HepG2 (cell line): ENCODE measurements at regions not wholly inside any gene's neighbourhood (a gene's known extent, or its start where the extent isn't known, plus 50 kb on each side); places are given as distances from the start of the nearest gene placed in this dataset.

ENCODE experiments used
- BRCA1 ChIP-seq: sonication (generic); formaldehyde crosslinking; IDR thresholded peaks from 2 replicates; pipeline ENCODE4 v1.4.0; 2020; ENCODE audit warnings: missing genetic modification reagents
- FUBP1 ChIP-seq: sonication (generic); formaldehyde crosslinking; IDR thresholded peaks from 2 replicates; pipeline ENCODE4 v1.5.1; 2020; ENCODE audit warnings: missing genetic modification reagents, mild to moderate bottlenecking, borderline replicate concordance
- JDP2 ChIP-seq: sonication (generic); formaldehyde crosslinking; IDR thresholded peaks from 2 replicates; pipeline ENCODE4 v1.8.1; 2022; ENCODE audit warnings: missing genetic modification reagents, borderline replicate concordance
- RFXAP ChIP-seq: sonication (generic); formaldehyde crosslinking; IDR thresholded peaks from 2 replicates; pipeline ENCODE4 v1.4.0; 2020; ENCODE audit warnings: missing genetic modification reagents, borderline replicate concordance
- SP2 ChIP-seq: sonication (generic); formaldehyde crosslinking; IDR thresholded peaks from 2 replicates; pipeline ENCODE4 v1.5.1; 2020; ENCODE audit warnings: mild to moderate bottlenecking, missing genetic modification reagents
- SP4 ChIP-seq: sonication (generic); formaldehyde crosslinking; IDR thresholded peaks from 2 replicates; pipeline ENCODE4 v1.8.1; 2023; ENCODE audit warnings: mild to moderate bottlenecking, missing genetic modification reagents
- TAF15 ChIP-seq: fragments of 200-400 bp; formaldehyde crosslinking; IDR thresholded peaks from one replicate; pipeline ENCODE4 v1.6.1; 2018; ENCODE audit warnings: mild to moderate bottlenecking, low read depth, low read length; ENCODE audit not compliant: poor library complexity, severe bottlenecking
- XRCC5 ChIP-seq: fragments of 200-400 bp; formaldehyde crosslinking; optimal IDR thresholded peaks from 2 replicates; pipeline ENCODE3; 2017; ENCODE audit warnings: mild to moderate bottlenecking, low read length
- ZEB1 ChIP-seq: IDR thresholded peaks from 2 replicates; pipeline ENCODE4 v1.6.1; 2012; ENCODE audit warnings: mild to moderate bottlenecking, low read depth, inconsistent platforms; ENCODE audit not compliant: insufficient replicate concordance
- ZFP90 ChIP-seq: sonication (generic); formaldehyde crosslinking; IDR thresholded peaks from 2 replicates; pipeline ENCODE4 v1.8.0; 2022; ENCODE audit warnings: missing genetic modification reagents, mild to moderate bottlenecking, inconsistent platforms, borderline replicate concordance
- ZHX1 ChIP-seq: sonication (generic); formaldehyde crosslinking; IDR thresholded peaks from 2 replicates; pipeline ENCODE4 v1.8.1; 2022; ENCODE audit warnings: low read depth, mild to moderate bottlenecking, missing genetic modification reagents
- ZNF18 ChIP-seq: sonication (generic); formaldehyde crosslinking; IDR thresholded peaks from 2 replicates; pipeline ENCODE4 v1.8.0; 2022; ENCODE audit warnings: mild to moderate bottlenecking, missing genetic modification reagents; ENCODE audit not compliant: insufficient replicate concordance
- ZNF720 ChIP-seq: sonication (generic); formaldehyde crosslinking; IDR thresholded peaks from 2 replicates; pipeline ENCODE4 v1.4.0; 2020; ENCODE audit warnings: missing genetic modification reagents
- TF ChIP-seq, protein P1 (sequence below): sonication (generic); formaldehyde crosslinking; IDR thresholded peaks from 2 replicates; pipeline ENCODE4 v1.4.0; 2020; ENCODE audit warnings: missing genetic modification reagents
- TF ChIP-seq, protein P2 (sequence below): sonication (generic); formaldehyde crosslinking; IDR thresholded peaks from 2 replicates; pipeline ENCODE4 v1.5.0; 2020; ENCODE audit warnings: missing genetic modification reagents

DNA sequence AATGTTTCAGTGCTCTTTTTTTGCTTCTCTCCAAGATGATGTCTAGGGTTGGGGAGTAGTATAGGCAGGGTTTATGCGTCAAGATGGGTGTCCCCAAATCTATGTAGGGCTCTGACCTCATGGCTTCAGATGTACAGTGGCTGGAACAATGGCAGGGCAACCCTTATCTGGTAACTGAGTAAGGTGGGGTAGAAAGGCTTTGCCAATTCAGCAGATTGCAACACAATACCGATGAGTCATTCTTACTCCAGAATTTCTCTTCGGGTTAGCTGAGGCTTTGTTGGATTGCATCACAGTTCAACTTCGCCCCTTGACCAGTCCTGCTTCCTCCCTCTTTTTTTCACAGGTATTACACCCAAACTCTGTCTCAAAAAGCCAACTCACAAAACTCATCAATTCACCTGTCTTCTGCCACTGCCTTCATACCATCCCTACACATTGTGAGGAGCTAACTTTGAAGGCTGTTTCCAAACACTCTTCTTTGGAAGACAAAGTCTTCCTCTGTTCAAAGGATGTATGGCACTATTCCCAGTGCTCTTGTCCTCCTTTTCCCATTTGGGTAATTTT lies 190.2 kb upstream of the CNOT2 start (continued):
- TF ChIP-seq FUBP1 (CRISPR knock-in tag) (no peak), XRCC5 (peak; percentile 23), ZEB1 (no peak), ZNF18 (CRISPR knock-in tag) (no peak), ZNF720 (CRISPR knock-in tag) (no peak), JDP2 (CRISPR knock-in tag) (no peak), SP2 (CRISPR knock-in tag) (no peak), SP4 (CRISPR knock-in tag) (no peak), ZHX1 (CRISPR knock-in tag) (0 out of 2 replicates have a peak, but pooled peaks have one; percentile 36), TAF15 (no peak), BRCA1 (no peak), ZFP90 (CRISPR knock-in tag) (no peak), RFXAP (no peak)
- TF ChIP-seq, protein P1, sequence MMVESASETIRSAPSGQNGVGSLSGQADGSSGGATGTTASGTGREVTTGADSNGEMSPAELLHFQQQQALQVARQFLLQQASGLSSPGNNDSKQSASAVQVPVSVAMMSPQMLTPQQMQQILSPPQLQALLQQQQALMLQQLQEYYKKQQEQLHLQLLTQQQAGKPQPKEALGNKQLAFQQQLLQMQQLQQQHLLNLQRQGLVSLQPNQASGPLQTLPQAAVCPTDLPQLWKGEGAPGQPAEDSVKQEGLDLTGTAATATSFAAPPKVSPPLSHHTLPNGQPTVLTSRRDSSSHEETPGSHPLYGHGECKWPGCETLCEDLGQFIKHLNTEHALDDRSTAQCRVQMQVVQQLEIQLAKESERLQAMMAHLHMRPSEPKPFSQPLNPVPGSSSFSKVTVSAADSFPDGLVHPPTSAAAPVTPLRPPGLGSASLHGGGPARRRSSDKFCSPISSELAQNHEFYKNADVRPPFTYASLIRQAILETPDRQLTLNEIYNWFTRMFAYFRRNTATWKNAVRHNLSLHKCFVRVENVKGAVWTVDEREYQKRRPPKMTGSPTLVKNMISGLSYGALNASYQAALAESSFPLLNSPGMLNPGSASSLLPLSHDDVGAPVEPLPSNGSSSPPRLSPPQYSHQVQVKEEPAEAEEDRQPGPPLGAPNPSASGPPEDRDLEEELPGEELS, result no peak
- TF ChIP-seq, protein P2, sequence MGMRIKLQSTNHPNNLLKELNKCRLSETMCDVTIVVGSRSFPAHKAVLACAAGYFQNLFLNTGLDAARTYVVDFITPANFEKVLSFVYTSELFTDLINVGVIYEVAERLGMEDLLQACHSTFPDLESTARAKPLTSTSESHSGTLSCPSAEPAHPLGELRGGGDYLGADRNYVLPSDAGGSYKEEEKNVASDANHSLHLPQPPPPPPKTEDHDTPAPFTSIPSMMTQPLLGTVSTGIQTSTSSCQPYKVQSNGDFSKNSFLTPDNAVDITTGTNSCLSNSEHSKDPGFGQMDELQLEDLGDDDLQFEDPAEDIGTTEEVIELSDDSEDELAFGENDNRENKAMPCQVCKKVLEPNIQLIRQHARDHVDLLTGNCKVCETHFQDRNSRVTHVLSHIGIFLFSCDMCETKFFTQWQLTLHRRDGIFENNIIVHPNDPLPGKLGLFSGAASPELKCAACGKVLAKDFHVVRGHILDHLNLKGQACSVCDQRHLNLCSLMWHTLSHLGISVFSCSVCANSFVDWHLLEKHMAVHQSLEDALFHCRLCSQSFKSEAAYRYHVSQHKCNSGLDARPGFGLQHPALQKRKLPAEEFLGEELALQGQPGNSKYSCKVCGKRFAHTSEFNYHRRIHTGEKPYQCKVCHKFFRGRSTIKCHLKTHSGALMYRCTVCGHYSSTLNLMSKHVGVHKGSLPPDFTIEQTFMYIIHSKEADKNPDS, result peak; percentile 96
